ENCODE measurements at regions not wholly inside any gene's neighbourhood (a gene's known extent, or its start where the extent isn't known, plus 50 kb on each side); places are given as distances from the start of the nearest gene placed in this dataset.

DNA sequence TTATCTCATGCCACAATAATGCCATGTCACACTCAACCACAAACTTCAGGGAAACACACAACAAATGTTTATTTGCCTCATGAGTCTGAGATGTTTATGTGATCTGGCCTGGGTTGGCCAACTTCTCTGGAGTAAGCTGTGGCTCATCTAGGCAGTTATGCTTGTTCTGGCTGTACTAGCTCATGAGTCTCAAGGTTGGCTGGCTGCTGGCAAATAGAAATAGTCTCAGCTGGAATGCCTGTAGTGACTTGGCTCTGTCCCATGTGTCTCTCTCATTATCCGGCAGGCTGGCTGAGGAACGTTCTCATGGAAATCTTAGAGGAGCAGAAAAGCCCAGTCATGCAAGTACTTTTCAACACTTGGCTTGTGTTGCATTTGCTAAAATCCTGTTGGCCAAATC lies 234.9 kb upstream of the CDH2 start (continued):
- TF ChIP-seq, protein P1, sequence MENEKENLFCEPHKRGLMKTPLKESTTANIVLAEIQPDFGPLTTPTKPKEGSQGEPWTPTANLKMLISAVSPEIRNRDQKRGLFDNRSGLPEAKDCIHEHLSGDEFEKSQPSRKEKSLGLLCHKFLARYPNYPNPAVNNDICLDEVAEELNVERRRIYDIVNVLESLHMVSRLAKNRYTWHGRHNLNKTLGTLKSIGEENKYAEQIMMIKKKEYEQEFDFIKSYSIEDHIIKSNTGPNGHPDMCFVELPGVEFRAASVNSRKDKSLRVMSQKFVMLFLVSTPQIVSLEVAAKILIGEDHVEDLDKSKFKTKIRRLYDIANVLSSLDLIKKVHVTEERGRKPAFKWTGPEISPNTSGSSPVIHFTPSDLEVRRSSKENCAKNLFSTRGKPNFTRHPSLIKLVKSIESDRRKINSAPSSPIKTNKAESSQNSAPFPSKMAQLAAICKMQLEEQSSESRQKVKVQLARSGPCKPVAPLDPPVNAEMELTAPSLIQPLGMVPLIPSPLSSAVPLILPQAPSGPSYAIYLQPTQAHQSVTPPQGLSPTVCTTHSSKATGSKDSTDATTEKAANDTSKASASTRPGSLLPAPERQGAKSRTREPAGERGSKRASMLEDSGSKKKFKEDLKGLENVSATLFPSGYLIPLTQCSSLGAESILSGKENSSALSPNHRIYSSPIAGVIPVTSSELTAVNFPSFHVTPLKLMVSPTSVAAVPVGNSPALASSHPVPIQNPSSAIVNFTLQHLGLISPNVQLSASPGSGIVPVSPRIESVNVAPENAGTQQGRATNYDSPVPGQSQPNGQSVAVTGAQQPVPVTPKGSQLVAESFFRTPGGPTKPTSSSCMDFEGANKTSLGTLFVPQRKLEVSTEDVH (IDR thresholded peaks at IDR 0.05; ENCODE audit: low read depth, partially characterized antibody) = no peak
- TF ChIP-seq ASH2L (IDR thresholded peaks at IDR 0.05; ENCODE audit: borderline replicate concordance, low read depth) (no peak), FOXM1 (IDR thresholded peaks at IDR 0.05; ENCODE audit: low read depth, low read length) (no peak), MEF2B (IDR thresholded peaks at IDR 0.05; ENCODE audit: partially characterized antibody, poor library complexity, severe bottlenecking) (no peak), POLR2AphosphoS5 (IDR thresholded peaks at IDR 0.05; ENCODE audit: low read length) (no peak), BRCA1 (IDR thresholded peaks at IDR 0.05; ENCODE audit: low read depth, low read length) (no peak)
- TF ChIP-seq, protein P2, sequence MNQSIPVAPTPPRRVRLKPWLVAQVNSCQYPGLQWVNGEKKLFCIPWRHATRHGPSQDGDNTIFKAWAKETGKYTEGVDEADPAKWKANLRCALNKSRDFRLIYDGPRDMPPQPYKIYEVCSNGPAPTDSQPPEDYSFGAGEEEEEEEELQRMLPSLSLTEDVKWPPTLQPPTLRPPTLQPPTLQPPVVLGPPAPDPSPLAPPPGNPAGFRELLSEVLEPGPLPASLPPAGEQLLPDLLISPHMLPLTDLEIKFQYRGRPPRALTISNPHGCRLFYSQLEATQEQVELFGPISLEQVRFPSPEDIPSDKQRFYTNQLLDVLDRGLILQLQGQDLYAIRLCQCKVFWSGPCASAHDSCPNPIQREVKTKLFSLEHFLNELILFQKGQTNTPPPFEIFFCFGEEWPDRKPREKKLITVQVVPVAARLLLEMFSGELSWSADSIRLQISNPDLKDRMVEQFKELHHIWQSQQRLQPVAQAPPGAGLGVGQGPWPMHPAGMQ (IDR thresholded peaks at IDR 0.05; ENCODE audit: borderline replicate concordance) = no peak

GRCh38 chr18:28409811-28410210 lies 232.9 kb upstream of the CDH2 start:
- 53% methylated on average over 1 of the region's 1 CpG for WGBS (ENCODE audit: insufficient coverage, insufficient replicate concordance, low lambda C conversion rate, missing lambda C conversion rate)
- no peaks in the 10 kb centered on the region for H3K79me2 ChIP-seq (ENCODE audit: control insufficient read depth, insufficient read depth, low read length)
- no peak overlapping the region for H3K4me3 ChIP-seq
- no peak overlapping the region for H3K9ac ChIP-seq (ENCODE audit: control insufficient read depth, insufficient read depth, low read length)
- BruUV-seq (replicated peaks) = no TSS peak
- ChIA-PET RAD21 (ENCODE audit: unreplicated experiment) (no interaction called here), CTCF (no interaction called here), POLR2A (no interaction called here), SMC1A (ENCODE audit: uncharacterized antibody, unreplicated experiment) (no interaction called here)
- no peak for FAIRE-seq
- no peaks in the 10 kb centered on the region for H3K9me3 ChIP-seq (replicated peaks; ENCODE audit: control insufficient read depth, insufficient read depth, low read length)
- intact Hi-C loops (cut with micrococcal nuclease; ENCODE audit: unreplicated experiment) (no loop called here), in situ Hi-C loops (cut with MboI) (no loop called here)
- H3K27me3 ChIP-seq (replicated peaks in 1 of 2; ENCODE audit: control insufficient read depth in 2 of 2, insufficient read depth in 2 of 2, low read length in 1 of 2) = no peaks in the 10 kb centered on the region
- H3K36me3 ChIP-seq (ENCODE audit: control insufficient read depth in 2 of 2, insufficient read depth in 2 of 2, low read length in 1 of 2) = no peaks in the 10 kb centered on the region
- H3K4me2 ChIP-seq (ENCODE audit: control insufficient read depth, insufficient read depth) = no peak overlapping the region
- H2AFZ ChIP-seq (ENCODE audit: control insufficient read depth, low read depth, low read length) = no peak overlapping the region
- H3K27ac ChIP-seq (ENCODE audit: control insufficient read depth, insufficient read depth) = no peak overlapping the region
- no peak for ATAC-seq
- H3K4me1 ChIP-seq (ENCODE audit: control insufficient read depth, insufficient read depth, low read length) = no peaks in the 10 kb centered on the region
- no peaks in the 10 kb centered on the region for H4K20me1 ChIP-seq (ENCODE audit: control insufficient read depth, insufficient read depth)
- DNase-seq (ENCODE audit: low read depth, low spot score) = no peak
- TF ChIP-seq, protein P2 (IDR thresholded peaks at IDR 0.05; ENCODE audit: borderline replicate concordance) = no peak
- no peak for TF ChIP-seq ZZZ3 (IDR thresholded peaks at IDR 0.05; ENCODE audit: control insufficient read depth, insufficient read length, low read depth)
- TF ChIP-seq TCF7 (IDR thresholded peaks at IDR 0.05; ENCODE audit: borderline replicate concordance) = no peak
- TF ChIP-seq HCFC1 (IDR thresholded peaks at IDR 0.05; ENCODE audit: low read length) = no peak
- TF ChIP-seq ESRRA (IDR thresholded peaks at IDR 0.05; ENCODE audit: low read length) = no peak
- TF ChIP-seq MTA2 (IDR thresholded peaks at IDR 0.05; ENCODE audit: low read depth) = no peak
- TF ChIP-seq, protein P3, sequence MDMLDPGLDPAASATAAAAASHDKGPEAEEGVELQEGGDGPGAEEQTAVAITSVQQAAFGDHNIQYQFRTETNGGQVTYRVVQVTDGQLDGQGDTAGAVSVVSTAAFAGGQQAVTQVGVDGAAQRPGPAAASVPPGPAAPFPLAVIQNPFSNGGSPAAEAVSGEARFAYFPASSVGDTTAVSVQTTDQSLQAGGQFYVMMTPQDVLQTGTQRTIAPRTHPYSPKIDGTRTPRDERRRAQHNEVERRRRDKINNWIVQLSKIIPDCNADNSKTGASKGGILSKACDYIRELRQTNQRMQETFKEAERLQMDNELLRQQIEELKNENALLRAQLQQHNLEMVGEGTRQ (IDR thresholded peaks at IDR 0.05; ENCODE audit: borderline replicate concordance, low read depth, low read length) = no peak
- no peak for TF ChIP-seq ATF7 (IDR thresholded peaks at IDR 0.05; ENCODE audit: low read depth)
- TF ChIP-seq ATF2 (IDR thresholded peaks at IDR 0.05; ENCODE audit: low read length) = no peak
- TF ChIP-seq SP1 (IDR thresholded peaks at IDR 0.05; ENCODE audit: low read depth, low read length) = no peak
- TF ChIP-seq STAT1 (conservative IDR thresholded peaks at IDR 0.05) = no peak
